GM18499 (cell line): ENCODE measurements at regions not wholly inside any gene's neighbourhood (a gene's known extent, or its start where the extent isn't known, plus 50 kb on each side); places are given as distances from the start of the nearest gene placed in this dataset.
"Not testable (repeated sequence)": the region's sequence is repeated elsewhere in the genome, so short reads cannot be mapped to it uniquely, and the experiment has no call there.

Experiments used
- ATAC-seq: cut with Tn5 transposase; IDR thresholded peaks from one replicate; pipeline ENCODE4 v1.9.1; 2021; ENCODE audit warnings: moderate number of reproducible peaks; ENCODE audit not compliant: insufficient read depth, unreplicated experiment

GRCh38 chr4:159542296-159542695 is 439.4 kb downstream of the RAPGEF2 start:
- no peak for ATAC-seq

GRCh38 chr4:159543831-159544230 is 441.0 kb downstream of the RAPGEF2 start:
- no peak for ATAC-seq

GRCh38 chr4:159545556-159545955 is 442.7 kb downstream of the RAPGEF2 start:
- no peak for ATAC-seq

- no peak for ATAC-seq
These were observed 444.9 kb downstream of the RAPGEF2 start for GRCh38 chr4:159547645-159548308.

- ATAC-seq = no peak
These were observed 446.2 kb downstream of the RAPGEF2 start for GRCh38 chr4:159549098-159549518.

- no peak for ATAC-seq
These were observed 448.4 kb downstream of the RAPGEF2 start for GRCh38 chr4:159551281-159551680.

GRCh38 chr4:159552979-159553768 is 450.3 kb downstream of the RAPGEF2 start:
- ATAC-seq = no peak

- no peak for ATAC-seq
These were observed 453.0 kb downstream of the RAPGEF2 start for GRCh38 chr4:159555873-159556272.

- no peak for ATAC-seq
These were observed 459.5 kb downstream of the RAPGEF2 start for GRCh38 chr4:159562366-159562765.

- no peak for ATAC-seq
These were observed 460.4 kb downstream of the RAPGEF2 start for GRCh38 chr4:159563257-159563656.

- no peak for ATAC-seq
These were observed 461.7 kb downstream of the RAPGEF2 start for GRCh38 chr4:159564615-159565014.

GRCh38 chr4:159566786-159567185 is 463.9 kb downstream of the RAPGEF2 start:
- ATAC-seq = no peak

GRCh38 chr4:159577241-159577640 is 474.4 kb downstream of the RAPGEF2 start:
- ATAC-seq = no peak

- no peak for ATAC-seq
These were observed 479.8 kb downstream of the RAPGEF2 start for GRCh38 chr4:159582685-159583084.

- ATAC-seq = no peak
These were observed 490.1 kb downstream of the RAPGEF2 start for GRCh38 chr4:159592898-159593556.

GRCh38 chr4:159593681-159594080 is 490.8 kb downstream of the RAPGEF2 start:
- no peak for ATAC-seq

GRCh38 chr4:159594576-159594975 is 491.7 kb downstream of the RAPGEF2 start:
- ATAC-seq = no peak

- ATAC-seq = not testable (repeated sequence)
These were observed 492.2 kb downstream of the RAPGEF2 start for GRCh38 chr4:159595101-159595500.

GRCh38 chr4:159598602-159599001 is 495.7 kb downstream of the RAPGEF2 start:
- no peak for ATAC-seq

GRCh38 chr4:159600061-159600460 is 497.2 kb downstream of the RAPGEF2 start:
- no peak for ATAC-seq

- ATAC-seq = no peak
These were observed 501.9 kb downstream of the RAPGEF2 start for GRCh38 chr4:159604781-159605180.
